ENCODE measurements at regions not wholly inside any gene's neighbourhood (a gene's known extent, or its start where the extent isn't known, plus 50 kb on each side); places are given as distances from the start of the nearest gene placed in this dataset.

DNA sequence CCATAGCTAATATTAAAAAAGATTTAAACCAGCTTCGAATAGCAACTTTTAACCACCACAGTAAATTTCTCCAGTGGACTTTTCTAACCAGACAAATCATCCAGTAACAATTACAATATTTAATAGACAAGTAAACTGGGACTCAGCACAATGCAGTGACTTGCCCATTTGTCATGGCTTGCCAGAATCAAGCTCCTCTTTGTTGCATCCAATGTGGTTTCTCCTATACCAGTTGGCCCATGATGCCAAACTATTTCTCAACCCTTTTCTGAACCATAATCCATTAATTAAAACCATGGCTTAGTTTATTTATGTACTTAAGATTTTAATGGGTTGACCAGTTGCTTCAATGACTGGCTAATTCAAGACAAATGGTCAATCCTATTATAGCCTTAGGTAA lies 64.4 kb downstream of the DIO2 start:
- no peak for DNase-seq (ENCODE audit: low read depth in 4 of 4, low spot score in 3 of 4)

DNA sequence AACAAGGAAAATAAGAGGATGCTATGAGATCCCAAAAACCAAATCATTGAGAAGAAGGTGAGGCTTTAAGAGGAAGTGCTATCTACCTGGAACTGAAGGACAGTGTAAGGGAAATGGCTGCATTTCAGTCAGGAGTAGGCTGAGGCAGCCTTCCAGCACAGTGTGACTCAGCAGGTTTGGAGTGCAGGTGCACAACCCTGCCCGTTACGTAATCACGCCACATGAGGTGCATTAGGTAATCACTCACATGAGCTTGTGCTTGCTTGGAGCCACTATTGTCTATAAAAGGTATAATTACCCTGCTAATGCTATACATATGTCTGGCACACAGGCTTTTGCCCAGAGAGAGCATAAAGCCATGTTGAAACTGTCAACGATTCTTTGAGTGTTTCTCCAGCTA lies 74.9 kb downstream of the DIO2 start:
- DNase-seq (ENCODE audit: low read depth in 4 of 4, low spot score in 3 of 4) = no peak

DNA sequence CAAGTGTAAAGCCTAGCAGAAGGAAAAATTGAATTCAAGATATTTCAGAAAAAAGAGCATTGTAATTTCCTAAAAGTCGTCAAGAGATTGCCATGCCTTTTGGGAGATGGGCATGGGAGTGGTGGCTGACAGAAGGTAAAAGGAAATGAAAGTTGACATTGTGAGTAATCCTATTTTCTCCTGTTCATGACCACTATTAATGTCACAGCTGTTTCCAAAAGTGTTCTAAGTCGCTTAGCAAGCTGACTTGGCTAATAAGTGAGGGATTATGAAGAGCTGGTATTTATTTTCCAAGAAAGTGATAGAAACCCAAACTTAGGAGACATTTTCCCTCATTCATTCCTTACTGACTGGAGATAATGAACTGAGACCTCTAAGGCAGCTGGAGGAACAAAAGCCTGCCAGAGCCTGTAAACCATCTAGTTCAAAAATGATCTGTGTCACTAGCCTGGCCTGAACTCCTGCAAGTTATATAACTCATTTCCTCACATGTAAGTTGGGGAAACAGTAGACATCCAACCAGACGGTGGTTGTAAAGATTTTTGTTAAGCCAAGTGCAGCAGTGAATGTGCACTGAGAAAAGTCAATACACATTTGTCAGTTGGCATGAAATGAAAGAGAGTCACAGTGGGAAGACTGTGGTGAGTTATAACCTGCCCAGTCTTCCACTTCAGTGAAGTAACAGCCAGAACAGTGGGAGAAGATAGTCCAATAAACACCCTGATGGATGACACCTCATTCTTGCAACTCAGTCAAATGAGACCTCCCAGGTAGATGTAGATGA lies 75.8 kb downstream of the DIO2 start:
- no peak for DNase-seq (ENCODE audit: low read depth in 4 of 4, low spot score in 3 of 4)

DNA sequence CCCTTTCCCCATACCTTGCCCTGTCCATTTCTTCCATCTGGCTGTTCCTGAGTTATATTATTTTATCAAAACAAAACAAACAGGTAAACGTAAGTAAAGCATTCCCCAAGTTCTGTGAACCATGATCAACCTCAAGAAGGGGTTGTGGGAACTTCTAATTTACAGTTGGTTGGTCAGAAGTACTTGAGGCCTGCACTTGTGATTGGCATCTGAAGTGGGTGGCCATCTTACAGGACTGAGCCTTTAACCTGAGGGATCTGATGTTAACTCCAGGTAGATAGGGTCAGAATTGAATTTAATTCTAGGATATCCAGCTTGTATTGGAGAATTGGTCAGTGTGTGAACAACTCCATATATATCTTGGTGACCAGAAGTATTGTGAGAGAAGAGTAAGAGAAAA lies 77.0 kb downstream of the DIO2 start:
- DNase-seq (ENCODE audit: low read depth in 4 of 4, low spot score in 3 of 4) = no peak

DNA sequence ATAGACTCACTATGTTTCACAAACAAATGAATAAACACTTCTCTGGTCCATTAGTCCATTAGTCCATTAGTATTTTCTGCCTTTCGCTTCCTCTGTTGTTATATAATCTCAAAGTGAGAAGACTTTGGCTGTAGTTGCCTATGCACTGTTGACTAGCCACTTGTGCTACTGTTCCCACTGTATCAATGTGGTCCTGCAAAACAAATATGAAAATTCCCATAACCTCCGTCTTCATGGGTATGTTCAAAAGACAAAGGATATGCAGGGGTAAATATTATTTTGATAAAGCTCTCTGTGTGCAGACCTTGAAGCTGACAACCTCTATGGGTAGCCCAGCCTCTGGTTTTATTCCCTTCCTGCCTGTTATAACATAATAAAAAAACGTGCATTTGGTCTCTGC lies 77.8 kb downstream of the DIO2 start:
- DNase-seq (ENCODE audit: low read depth in 4 of 4, low spot score in 3 of 4) = no peak

DNA sequence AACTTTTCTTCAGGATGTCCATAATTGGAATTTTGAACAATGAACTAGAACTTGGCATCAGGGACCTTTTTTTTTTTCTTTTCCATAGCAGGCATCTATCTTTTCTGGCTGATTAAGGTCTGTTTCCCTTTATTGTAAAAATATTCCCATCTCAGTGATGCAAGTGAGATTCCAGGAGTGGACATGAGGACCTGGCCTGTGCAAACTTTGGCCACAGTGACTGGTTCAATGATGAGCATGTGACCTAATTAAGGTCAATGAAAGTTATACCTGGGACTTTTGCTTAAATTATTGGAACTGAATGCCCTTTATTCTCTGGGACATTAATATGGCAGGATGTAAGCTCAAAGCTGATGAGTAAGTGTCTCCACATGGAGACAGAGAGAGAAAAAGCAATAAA lies 83.8 kb downstream of the DIO2 start:
- no peak for DNase-seq (ENCODE audit: low read depth in 4 of 4, low spot score in 3 of 4)

DNA sequence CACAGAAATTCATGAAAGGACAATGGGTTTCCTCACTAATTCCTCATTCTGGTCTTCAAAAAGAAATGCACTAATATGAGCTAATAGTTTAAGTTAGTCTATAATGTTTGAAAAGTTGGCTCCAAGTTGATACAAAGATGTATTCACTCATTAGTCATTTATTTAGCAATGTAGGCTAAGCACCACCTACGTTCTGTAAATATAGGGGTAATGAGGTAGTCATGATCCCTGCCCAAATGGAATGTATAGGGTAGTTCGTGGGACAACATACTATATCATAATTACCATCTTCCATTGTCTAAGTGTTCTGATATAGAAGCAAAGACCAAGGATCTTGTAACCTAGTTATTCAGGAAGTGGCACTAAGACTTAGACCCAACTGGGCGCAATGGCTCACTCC lies 86.5 kb downstream of the DIO2 start:
- DNase-seq (ENCODE audit: low read depth in 4 of 4, low spot score in 3 of 4) = no peak

DNA sequence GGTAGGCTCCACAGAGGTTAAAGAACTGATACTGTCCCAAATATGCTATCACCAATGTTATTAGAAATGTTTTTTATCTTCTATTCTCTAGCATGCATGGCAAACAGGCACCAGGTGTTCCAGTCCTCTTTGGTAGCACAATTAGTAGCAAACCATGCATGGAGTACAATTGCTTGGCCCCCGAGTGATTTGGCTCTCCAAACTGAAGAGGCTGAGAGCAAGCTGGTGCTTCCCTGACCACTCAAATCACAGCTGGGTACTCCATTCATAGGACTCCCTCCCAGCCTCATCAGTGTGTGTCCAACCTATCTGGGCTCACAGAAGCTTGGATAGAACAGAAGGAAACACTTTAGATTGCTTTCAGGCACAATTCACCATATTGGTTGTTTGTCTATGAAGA lies 93.4 kb downstream of the DIO2 start:
- DNase-seq (ENCODE audit: low read depth in 4 of 4, low spot score in 3 of 4) = no peak

DNA sequence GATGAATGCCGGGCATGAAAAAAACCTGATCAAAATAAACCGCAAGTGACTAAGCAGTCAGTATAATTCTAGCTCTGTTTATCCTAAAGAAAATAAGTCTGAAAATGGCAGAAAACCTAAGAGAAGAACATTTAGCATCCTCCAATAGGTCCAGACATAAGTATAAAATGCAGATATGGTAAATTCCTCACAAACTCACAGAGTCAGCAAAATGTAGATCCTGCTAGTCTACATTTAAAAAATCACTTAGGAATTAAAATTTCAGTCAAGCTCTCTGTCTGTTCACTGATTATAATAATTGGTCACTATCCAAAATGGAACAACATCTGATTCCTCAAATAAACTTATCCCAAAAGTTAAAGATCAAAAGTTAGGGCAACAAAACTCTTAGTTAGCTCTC lies 95.1 kb downstream of the DIO2 start:
- no peak for DNase-seq (ENCODE audit: low read depth in 4 of 4, low spot score in 3 of 4)

DNA sequence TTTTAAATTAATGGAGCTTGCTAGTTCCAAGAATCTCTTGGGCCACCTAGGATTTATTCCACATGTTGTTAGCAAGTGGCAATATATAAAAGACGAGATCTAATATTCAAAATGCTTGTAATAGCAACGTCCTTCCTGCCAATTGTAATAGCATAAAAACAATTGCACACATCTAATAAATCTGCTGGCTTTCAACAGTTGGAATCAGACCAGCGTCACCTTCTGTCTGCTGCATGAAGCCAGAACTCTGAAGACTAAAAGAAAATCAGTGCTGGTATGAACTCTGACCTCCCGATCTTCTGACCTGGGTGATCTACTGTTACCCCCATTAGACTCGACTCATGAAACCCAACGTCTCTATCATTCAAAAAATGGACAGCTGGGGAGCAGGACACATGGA lies 100.6 kb downstream of the DIO2 start:
- DNase-seq (ENCODE audit: low read depth in 4 of 4, low spot score in 3 of 4) = no peak

DNA sequence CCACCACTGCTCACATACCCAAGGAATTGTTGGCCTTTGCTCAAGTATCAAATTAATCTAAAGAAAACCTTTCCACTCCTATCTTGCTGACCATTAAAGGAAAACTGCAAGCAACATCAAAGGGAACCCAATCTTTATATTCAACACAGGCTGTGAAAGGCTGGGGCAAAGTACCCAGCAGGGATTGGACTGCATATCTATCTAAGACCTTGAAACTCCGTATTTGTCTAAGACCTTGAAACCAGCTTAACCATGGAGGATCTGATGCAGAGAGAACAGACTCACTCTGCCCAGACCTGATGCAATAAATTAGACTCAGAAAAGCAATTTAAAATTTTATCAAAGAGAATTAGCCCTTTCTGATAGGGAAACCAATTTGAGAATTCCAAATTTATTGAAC lies 102.2 kb downstream of the DIO2 start:
- DNase-seq (ENCODE audit: low read depth in 4 of 4, low spot score in 3 of 4) = no peak

DNA sequence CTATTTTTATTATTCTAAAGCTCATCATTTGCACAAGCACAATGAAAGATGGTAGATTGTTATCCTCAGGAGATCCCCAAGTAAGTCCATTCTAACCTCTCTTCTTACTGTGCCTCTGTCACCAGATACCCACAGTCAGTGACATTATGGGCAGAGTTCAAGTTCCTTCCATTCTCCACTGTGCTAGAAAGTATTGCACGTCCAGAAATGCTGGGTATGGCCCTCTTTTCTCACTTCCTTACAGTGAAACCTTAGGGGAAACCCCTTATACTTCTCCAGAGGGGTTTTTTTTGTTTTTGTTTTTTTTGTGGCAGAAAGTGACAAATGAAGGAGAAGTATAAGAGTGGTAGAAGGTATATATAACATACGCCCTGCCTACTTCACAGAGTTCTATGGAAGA lies 102.9 kb downstream of the DIO2 start:
- no peak for DNase-seq (ENCODE audit: low read depth in 4 of 4, low spot score in 3 of 4)

DNA sequence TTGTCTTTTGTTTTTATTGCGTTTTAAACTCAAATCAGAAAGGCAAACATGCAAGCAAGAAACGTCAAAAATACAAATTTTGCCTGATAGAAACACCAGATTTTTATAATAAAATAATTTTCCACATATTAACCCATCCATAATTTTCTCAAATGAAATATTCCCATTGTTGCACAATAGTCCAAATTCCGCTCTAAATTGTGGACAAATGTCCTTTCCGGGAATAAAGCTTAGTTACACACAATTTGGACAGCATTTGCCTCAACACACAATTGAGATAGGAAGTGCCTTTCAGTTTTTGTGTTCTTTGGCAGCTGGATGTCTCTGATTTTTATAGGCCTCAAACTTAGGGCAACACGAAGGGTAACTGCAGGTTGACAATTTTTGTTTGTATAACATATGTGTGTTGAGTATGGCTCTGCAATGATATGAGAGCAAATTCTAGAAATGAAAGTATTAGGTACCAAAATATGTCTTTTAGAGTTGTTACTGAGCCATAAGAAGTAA lies 105.8 kb downstream of the DIO2 start:
- DNase-seq (ENCODE audit: low read depth in 4 of 4, low spot score in 3 of 4) = no peak

DNA sequence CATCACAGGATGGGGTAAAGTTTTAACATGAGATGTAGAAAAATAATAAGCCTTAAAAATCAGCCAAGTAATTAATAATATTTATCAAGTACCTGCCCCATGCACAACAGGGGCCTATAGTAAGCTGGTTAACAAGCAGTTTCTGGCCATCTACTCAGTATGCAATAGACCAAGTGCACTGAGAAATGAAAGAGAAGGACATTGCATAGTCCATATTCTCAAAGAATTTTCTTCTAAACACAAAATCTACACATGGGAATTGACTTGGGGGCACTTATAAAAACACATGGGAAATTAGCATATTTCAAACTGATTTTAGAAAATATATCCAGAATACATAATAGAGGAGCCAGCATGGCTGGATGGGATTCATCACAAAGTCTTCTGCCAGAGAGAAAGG lies 109.5 kb downstream of the DIO2 start:
- DNase-seq (ENCODE audit: low read depth in 4 of 4, low spot score in 3 of 4) = no peak

DNA sequence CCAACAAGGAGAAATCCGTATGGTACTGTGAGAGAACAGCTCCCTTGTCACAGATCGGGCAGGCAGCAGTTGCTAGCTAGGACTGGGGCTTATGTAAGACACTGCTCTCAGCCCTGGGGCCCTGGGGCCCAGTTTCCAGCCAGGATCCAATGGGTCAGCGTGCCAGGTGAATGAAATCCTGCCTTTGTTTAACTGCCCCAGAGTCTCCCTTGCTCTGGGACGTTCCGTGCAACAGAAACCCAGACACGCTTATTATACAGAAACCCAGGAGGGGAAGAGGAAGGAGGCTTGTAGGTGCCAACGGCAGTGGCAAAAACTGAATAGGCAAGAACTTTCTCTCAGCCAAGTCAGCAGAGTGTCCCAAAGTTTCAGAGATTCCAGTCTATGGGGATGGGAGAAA lies 110.6 kb downstream of the DIO2 start:
- DNase-seq (ENCODE audit: low read depth in 4 of 4, low spot score in 3 of 4) = no peak

DNA sequence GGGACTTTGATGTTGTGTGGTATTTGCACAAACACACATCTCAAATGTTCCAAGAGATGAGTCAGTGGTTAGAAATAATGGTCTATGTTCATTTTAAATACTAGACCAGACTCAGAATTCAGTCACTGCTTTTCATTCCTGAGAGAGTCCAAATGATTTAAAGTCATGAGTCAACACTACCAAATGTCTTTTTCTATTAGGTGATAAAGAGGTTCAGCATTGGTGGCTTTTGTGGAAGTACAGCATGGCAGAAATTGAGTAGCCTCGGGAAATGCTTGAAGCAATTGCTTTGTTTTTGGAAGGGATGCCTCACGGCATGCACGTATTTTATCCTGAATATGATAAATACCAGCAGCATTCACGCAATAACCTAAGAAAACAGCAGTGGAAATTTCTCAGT lies 115.7 kb downstream of the DIO2 start:
- DNase-seq (ENCODE audit: low read depth in 4 of 4, low spot score in 3 of 4) = no peak

DNA sequence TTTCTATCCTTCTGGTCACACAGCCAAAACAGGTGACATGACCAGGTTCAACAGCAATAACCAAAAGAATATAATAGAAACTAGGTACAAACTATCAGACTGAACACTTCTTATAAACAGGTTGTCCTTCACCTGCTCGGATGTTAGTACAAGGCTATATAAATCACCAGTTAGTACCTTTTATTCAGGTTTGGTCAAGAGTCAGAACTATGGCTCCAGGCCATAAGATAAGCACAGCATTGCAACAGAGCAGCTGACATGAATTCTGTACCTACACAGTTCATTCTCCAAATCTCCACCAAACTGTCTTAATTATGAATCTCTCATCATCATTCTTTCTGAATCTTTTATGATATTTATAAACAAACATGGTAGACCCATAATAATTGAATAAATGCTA lies 123.9 kb downstream of the DIO2 start:
- DNase-seq (ENCODE audit: low read depth in 4 of 4, low spot score in 3 of 4) = no peak

DNA sequence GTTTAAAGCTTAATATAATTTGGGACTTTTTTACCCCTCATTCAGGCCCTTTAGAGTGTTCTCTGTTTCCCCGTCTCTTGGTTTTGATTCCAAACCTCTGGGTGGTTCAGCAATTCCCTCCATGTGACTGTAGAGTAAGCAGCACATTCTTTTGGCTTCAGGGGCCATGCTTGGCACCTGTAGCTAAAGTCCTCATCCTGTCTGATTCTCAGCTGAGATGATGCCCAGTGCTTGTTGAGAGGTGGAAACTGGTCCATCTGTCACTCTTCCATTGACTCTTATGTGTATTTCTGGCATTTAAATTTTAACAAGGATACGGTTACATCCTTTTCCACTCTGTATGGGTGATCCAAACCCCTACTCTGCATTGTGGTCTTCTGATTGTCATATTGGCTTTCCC lies 127.1 kb downstream of the DIO2 start:
- no peak for DNase-seq (ENCODE audit: low read depth in 4 of 4, low spot score in 3 of 4)

DNA sequence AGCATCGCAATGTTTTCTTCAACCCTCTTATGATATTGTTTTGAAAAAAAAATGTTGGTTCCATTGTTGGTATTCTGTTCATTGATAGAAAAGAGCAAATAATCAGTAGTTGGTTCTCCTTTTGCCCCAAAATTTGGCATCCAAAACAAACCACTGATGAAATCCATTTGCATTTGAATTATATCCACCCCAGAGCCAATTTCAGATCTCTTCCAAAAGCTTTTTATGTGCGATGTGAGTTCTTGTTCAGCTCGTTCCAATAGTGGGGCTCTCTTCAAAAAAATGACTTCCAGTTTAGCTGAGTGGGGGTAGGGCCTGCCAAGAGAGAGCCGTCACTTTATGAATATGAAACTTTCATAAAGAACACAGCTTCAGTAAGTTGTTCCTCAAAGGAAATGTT lies 130.7 kb downstream of the DIO2 start:
- DNase-seq (ENCODE audit: low read depth in 4 of 4, low spot score in 3 of 4) = no peak

DNA sequence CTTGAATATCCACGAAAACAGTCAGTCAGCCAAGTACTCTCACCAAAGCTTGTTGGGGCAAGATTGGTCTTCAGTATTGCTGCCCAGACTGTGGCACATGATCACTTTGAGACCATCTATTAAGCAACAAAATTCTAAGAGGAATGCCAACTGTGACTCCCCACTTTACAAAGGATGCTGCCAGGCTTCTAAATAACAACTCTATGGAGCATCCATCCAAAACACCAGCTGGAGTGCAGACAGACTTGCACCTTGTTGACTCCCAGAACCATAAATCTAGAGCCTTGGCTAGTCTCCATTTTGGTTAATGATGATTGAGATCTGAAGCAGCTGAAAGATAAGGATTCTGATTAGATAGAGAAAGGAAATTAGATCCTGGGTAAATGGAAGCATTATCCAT lies 132.8 kb downstream of the DIO2 start:
- DNase-seq (ENCODE audit: low read depth in 4 of 4, low spot score in 3 of 4) = no peak

DNA sequence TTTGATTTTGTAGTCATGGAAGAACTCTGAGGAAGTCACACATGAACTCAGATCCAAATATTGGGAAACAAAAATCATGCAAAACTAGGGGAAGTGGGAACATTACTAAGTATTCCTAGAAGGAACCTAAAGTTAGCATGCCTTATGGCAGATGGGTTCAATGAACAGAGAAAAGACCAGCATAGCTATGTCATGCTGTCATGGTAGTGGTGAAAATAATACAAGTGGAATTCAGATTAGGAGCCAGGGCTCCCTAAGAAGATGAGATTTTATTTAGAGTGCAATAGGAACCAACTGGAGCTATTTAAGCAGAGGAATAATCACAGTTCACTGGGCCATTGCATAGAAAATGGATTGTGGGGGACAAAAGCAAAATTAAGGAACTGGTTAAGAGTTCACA lies 134.0 kb downstream of the DIO2 start:
- DNase-seq (ENCODE audit: low read depth in 4 of 4, low spot score in 3 of 4) = no peak

DNA sequence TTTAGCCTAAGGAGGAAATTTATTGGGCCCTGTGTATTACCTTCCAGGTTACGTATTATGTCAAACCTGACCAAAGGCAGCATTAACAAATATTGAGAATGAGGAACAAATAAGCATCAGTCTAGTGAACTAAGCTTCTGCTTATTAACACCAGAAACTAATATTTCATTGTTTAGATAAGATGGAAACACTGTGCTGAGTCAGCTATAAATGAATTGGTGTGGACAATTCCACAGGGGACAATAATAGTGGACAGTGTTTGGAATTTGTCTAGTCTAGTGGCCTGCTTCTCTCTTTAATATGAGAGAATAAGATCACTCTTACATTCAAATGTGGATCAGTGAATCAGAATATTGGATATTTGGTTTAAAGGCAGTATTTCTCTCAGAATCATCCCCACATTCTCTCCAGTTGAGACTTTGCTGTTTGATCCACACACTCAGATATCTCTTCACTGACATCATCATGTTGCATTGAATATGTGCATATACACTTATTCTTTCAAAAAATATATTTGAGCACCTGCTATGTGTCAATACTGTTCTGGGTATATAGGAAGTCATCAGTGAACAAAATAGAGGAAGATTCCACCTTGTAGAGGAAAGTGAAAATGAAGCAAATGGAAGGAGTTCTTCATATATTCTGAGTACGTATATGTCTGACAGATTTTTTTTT lies 136.3 kb downstream of the DIO2 start:
- DNase-seq (ENCODE audit: low read depth in 4 of 4, low spot score in 3 of 4) = no peak
